ENCODE measurements at regions not wholly inside any gene's neighbourhood (a gene's known extent, or its start where the extent isn't known, plus 50 kb on each side); places are given as distances from the start of the nearest gene placed in this dataset.

GRCh38 chr6:44772838-44773237, 385.3 kb downstream of the CDC5L start:
- ATAC-seq (ENCODE audit: insufficient read depth, low read depth) (peak; percentile 55), DNase-seq (no peak)
- Histone ChIP-seq H3K4me2 (ENCODE audit: insufficient read depth, low read length) (no peak overlapping the region), H3K79me2 (ENCODE audit: insufficient read depth, low read length) (no peaks in the 10 kb centered on the region), H3K36me3 (ENCODE audit: insufficient read depth, low read length) (no peaks in the 10 kb centered on the region), H3K4me1 (ENCODE audit: insufficient read depth, low read length) (peaks cover 10% of the 10 kb centered on the region), H4K20me1 (ENCODE audit: insufficient read depth, low read length) (no peaks in the 10 kb centered on the region), H3K9ac (ENCODE audit: low read depth, low read length) (no peak overlapping the region), H3K27me3 (ENCODE audit: insufficient read depth, low read length, poor library complexity) (no peaks in the 10 kb centered on the region), H3K4me3 (ENCODE audit: low read depth in 1 of 2, low read length in 2 of 2) (no peak overlapping the region), H3K27ac (ENCODE audit: low read length) (no peak overlapping the region), H3K9me3 (ENCODE audit: insufficient read depth, low read length, severe bottlenecking) (no peaks in the 10 kb centered on the region), H2AFZ (ENCODE audit: low read depth, low read length) (no peak overlapping the region)
- TF ChIP-seq CTCF (IDR thresholded peaks at IDR 0.05; ENCODE audit: borderline replicate concordance, extremely low read depth, low read length, poor library complexity, severe bottlenecking) (no peak), EZH2 (IDR thresholded peaks at IDR 0.05; ENCODE audit: borderline replicate concordance, low read depth, low read length, severe bottlenecking) (no peak)

GRCh38 chr6:44775121-44775520, 387.6 kb downstream of the CDC5L start:
- Histone ChIP-seq H4K20me1 (ENCODE audit: insufficient read depth, low read length) (no peaks in the 10 kb centered on the region), H3K9me3 (ENCODE audit: insufficient read depth, low read length, severe bottlenecking) (no peaks in the 10 kb centered on the region), H3K27me3 (ENCODE audit: insufficient read depth, low read length, poor library complexity) (no peaks in the 10 kb centered on the region), H3K79me2 (ENCODE audit: insufficient read depth, low read length) (no peaks in the 10 kb centered on the region), H3K27ac (ENCODE audit: low read length) (no peak overlapping the region), H3K4me1 (ENCODE audit: insufficient read depth, low read length) (no peaks in the 10 kb centered on the region), H3K36me3 (ENCODE audit: insufficient read depth, low read length) (no peaks in the 10 kb centered on the region), H3K4me3 (ENCODE audit: low read depth in 1 of 2, low read length in 2 of 2) (no peak overlapping the region), H3K9ac (ENCODE audit: low read depth, low read length) (no peak overlapping the region), H3K4me2 (ENCODE audit: insufficient read depth, low read length) (no peak overlapping the region), H2AFZ (ENCODE audit: low read depth, low read length) (no peak overlapping the region)
- ATAC-seq (ENCODE audit: insufficient read depth, low read depth) = no peak
- DNase-seq = no peak
- TF ChIP-seq EZH2 (IDR thresholded peaks at IDR 0.05; ENCODE audit: borderline replicate concordance, low read depth, low read length, severe bottlenecking) (no peak), CTCF (IDR thresholded peaks at IDR 0.05; ENCODE audit: borderline replicate concordance, extremely low read depth, low read length, poor library complexity, severe bottlenecking) (no peak)

DNA sequence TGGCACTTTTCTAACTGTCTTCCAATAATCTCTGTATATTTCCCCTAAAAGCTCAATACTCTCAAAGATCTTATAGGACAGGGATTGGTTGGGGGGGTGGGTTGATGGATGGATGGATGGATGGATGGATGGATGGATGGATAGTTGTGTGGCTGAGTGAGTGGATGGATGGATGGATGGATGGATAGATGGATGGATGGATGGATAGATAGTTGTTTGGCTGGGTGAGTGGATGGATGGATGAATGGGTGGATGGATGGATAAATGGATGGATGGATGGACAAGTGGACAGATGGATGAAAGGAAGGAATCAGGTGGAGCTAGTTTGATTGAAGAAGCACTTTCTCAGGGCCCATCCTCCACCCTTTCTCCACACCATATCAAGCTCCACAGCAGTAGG, 388.8 kb downstream of the CDC5L start:
- no peaks in the 10 kb centered on the region for H3K27me3 ChIP-seq (ENCODE audit: insufficient read depth, low read length, poor library complexity)
- no peaks in the 10 kb centered on the region for H3K9me3 ChIP-seq (ENCODE audit: insufficient read depth, low read length, severe bottlenecking)
- H3K4me2 ChIP-seq (ENCODE audit: insufficient read depth, low read length) = no peak overlapping the region
- H2AFZ ChIP-seq (ENCODE audit: low read depth, low read length) = no peak overlapping the region
- DNase-seq (no peak), ATAC-seq (ENCODE audit: insufficient read depth, low read depth) (no peak)
- no peak overlapping the region for H3K27ac ChIP-seq (ENCODE audit: low read length)
- no peak overlapping the region for H3K9ac ChIP-seq (ENCODE audit: low read depth, low read length)
- no peaks in the 10 kb centered on the region for H3K4me1 ChIP-seq (ENCODE audit: insufficient read depth, low read length)
- H3K4me3 ChIP-seq (ENCODE audit: low read depth in 1 of 2, low read length in 2 of 2) = no peak overlapping the region
- no peak for TF ChIP-seq CTCF (IDR thresholded peaks at IDR 0.05; ENCODE audit: borderline replicate concordance, extremely low read depth, low read length, poor library complexity, severe bottlenecking)
- no peak for TF ChIP-seq EZH2 (IDR thresholded peaks at IDR 0.05; ENCODE audit: borderline replicate concordance, low read depth, low read length, severe bottlenecking)
- no peaks in the 10 kb centered on the region for H3K36me3 ChIP-seq (ENCODE audit: insufficient read depth, low read length)
- no peaks in the 10 kb centered on the region for H3K79me2 ChIP-seq (ENCODE audit: insufficient read depth, low read length)
- H4K20me1 ChIP-seq (ENCODE audit: insufficient read depth, low read length) = no peaks in the 10 kb centered on the region

- no peak for ATAC-seq (ENCODE audit: insufficient read depth, low read depth)
- TF ChIP-seq EZH2 (IDR thresholded peaks at IDR 0.05; ENCODE audit: borderline replicate concordance, low read depth, low read length, severe bottlenecking) (no peak), CTCF (IDR thresholded peaks at IDR 0.05; ENCODE audit: borderline replicate concordance, extremely low read depth, low read length, poor library complexity, severe bottlenecking) (peak; percentile 9)
- Histone ChIP-seq H3K4me2 (ENCODE audit: insufficient read depth, low read length) (no peak overlapping the region), H3K27me3 (ENCODE audit: insufficient read depth, low read length, poor library complexity) (no peaks in the 10 kb centered on the region), H3K79me2 (ENCODE audit: insufficient read depth, low read length) (no peaks in the 10 kb centered on the region), H3K9ac (ENCODE audit: low read depth, low read length) (no peak overlapping the region), H3K9me3 (ENCODE audit: insufficient read depth, low read length, severe bottlenecking) (no peaks in the 10 kb centered on the region), H2AFZ (ENCODE audit: low read depth, low read length) (no peak overlapping the region), H3K4me1 (ENCODE audit: insufficient read depth, low read length) (no peaks in the 10 kb centered on the region), H4K20me1 (ENCODE audit: insufficient read depth, low read length) (no peaks in the 10 kb centered on the region), H3K27ac (ENCODE audit: low read length) (no peak overlapping the region), H3K4me3 (ENCODE audit: low read depth in 1 of 2, low read length in 2 of 2) (no peak overlapping the region), H3K36me3 (ENCODE audit: insufficient read depth, low read length) (no peaks in the 10 kb centered on the region)
- DNase-seq = no peak
These were observed 391.0 kb downstream of the CDC5L start for GRCh38 chr6:44778513-44778912.
